NOMO-1 treated with dmso at 0.1 percent for 144 hours (cell line): ENCODE measurements at regions not wholly inside any gene's neighbourhood (a gene's known extent, or its start where the extent isn't known, plus 50 kb on each side); places are given as distances from the start of the nearest gene placed in this dataset.

ENCODE experiments used
- DNase-seq: peaks from one replicate; lab custom pipeline; 2025; ENCODE audit not compliant: unreplicated experiment; lab: John Stamatoyannopoulos, UW

- DNase-seq: peak; percentile 28
These were observed 106.2 kb downstream of the SMIM20 start for GRCh38 chr4:26020083-26020668.

- no peak for DNase-seq
These were observed 106.9 kb downstream of the SMIM20 start for GRCh38 chr4:26020881-26021280.

GRCh38 chr4:26021417-26022345 lies 107.7 kb downstream of the SMIM20 start:
- DNase-seq: no peak

- DNase-seq: no peak
These were observed 108.6 kb downstream of the SMIM20 start for GRCh38 chr4:26022346-26023202.

GRCh38 chr4:26023203-26023972 lies 109.4 kb downstream of the SMIM20 start:
- no peak for DNase-seq

GRCh38 chr4:26024079-26024478 lies 110.1 kb downstream of the SMIM20 start:
- DNase-seq: no peak

GRCh38 chr4:26028133-26028792 lies 114.2 kb downstream of the SMIM20 start:
- DNase-seq: no peak

- DNase-seq: no peak
These were observed 115.0 kb downstream of the SMIM20 start for GRCh38 chr4:26028793-26029567.

GRCh38 chr4:26029568-26030131 lies 115.6 kb downstream of the SMIM20 start:
- DNase-seq: no peak

GRCh38 chr4:26030260-26030667 lies 116.2 kb downstream of the SMIM20 start:
- DNase-seq: no peak

GRCh38 chr4:26030780-26031179 lies 116.8 kb downstream of the SMIM20 start:
- no peak for DNase-seq

- DNase-seq: no peak
These were observed 117.7 kb downstream of the SMIM20 start for GRCh38 chr4:26031704-26032103.

GRCh38 chr4:26032142-26032541 lies 118.1 kb downstream of the SMIM20 start:
- no peak for DNase-seq

- DNase-seq: no peak
These were observed 118.8 kb downstream of the SMIM20 start for GRCh38 chr4:26032630-26033317.

- DNase-seq: no peak
These were observed 119.4 kb downstream of the SMIM20 start for GRCh38 chr4:26033389-26033788.

GRCh38 chr4:26034849-26035248 lies 120.8 kb downstream of the SMIM20 start:
- DNase-seq: no peak

GRCh38 chr4:26035921-26036320 lies 121.9 kb downstream of the SMIM20 start:
- no peak for DNase-seq

- DNase-seq: no peak
These were observed 125.8 kb downstream of the SMIM20 start for GRCh38 chr4:26039639-26040359.
